ENCODE measurements at regions not wholly inside any gene's neighbourhood (a gene's known extent, or its start where the extent isn't known, plus 50 kb on each side); places are given as distances from the start of the nearest gene placed in this dataset.

DNA sequence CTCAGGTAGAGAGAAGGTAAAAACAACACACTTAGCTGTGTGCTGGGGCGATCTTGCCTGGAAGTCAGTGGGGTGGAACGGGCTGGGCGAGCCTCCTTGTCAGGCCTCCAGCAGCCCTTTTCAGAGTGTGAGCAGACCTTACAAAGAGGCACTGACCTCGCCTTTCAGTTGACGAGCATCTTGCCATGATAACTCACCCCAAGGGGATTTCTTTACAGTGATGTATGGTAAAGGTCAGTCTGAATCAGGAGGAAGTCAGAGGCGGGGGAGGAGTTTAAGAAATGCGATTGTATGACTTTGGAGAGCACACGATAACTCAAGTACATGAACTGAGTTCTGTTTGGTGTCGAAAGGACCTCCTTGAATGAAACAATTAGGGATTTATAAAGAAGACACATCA, 326.5 kb upstream of the PROX1 start:
- Histone ChIP-seq H3K4me2 (ENCODE audit: insufficient read depth, low read length) (no peak overlapping the region), H3K4me3 (ENCODE audit: insufficient read depth, low read length) (no peak overlapping the region), H3K79me2 (ENCODE audit: insufficient read depth, low read length) (no peaks in the 10 kb centered on the region), H3K9me3 (ENCODE audit: low read depth, low read length) (no peaks in the 10 kb centered on the region), H4K20me1 (ENCODE audit: insufficient read depth, low read length) (no peaks in the 10 kb centered on the region), H3K36me3 (ENCODE audit: insufficient read depth, low read length) (no peaks in the 10 kb centered on the region), H3K4me1 (ENCODE audit: insufficient read depth, low read length) (no peaks in the 10 kb centered on the region), H2AFZ (ENCODE audit: low read length) (no peak overlapping the region), H3K27me3 (ENCODE audit: insufficient read depth, low read length) (no peaks in the 10 kb centered on the region), H3K27ac (ENCODE audit: low read depth, low read length) (no peak overlapping the region)
- TF ChIP-seq, protein P1, sequence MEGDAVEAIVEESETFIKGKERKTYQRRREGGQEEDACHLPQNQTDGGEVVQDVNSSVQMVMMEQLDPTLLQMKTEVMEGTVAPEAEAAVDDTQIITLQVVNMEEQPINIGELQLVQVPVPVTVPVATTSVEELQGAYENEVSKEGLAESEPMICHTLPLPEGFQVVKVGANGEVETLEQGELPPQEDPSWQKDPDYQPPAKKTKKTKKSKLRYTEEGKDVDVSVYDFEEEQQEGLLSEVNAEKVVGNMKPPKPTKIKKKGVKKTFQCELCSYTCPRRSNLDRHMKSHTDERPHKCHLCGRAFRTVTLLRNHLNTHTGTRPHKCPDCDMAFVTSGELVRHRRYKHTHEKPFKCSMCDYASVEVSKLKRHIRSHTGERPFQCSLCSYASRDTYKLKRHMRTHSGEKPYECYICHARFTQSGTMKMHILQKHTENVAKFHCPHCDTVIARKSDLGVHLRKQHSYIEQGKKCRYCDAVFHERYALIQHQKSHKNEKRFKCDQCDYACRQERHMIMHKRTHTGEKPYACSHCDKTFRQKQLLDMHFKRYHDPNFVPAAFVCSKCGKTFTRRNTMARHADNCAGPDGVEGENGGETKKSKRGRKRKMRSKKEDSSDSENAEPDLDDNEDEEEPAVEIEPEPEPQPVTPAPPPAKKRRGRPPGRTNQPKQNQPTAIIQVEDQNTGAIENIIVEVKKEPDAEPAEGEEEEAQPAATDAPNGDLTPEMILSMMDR (IDR thresholded peaks at IDR 0.05; ENCODE audit: extremely low read depth, low read depth, low read length) = no peak
- no peak for DNase-seq (ENCODE audit: insufficient read length, low spot score, missing footprints)

DNA sequence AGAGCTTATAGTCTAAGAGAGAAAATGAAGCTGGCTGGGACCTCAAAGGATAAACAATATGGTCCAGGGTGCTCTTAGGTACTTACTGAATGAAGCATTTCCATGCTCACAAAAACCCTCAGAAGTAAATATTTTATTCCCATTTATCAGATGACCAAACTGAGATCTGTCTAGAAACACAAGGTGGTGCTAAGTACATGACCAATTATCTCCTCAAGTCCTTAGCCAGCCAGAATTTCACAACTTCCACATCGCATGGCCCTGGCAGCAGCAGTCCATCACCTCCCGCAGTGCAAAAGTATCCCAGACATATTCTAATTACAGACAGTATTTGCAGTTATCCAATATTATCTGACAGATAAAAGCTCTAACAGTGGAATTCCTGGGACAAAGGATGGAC, 321.7 kb upstream of the PROX1 start:
- H3K27ac ChIP-seq (ENCODE audit: low read depth, low read length) = no peak overlapping the region
- no peaks in the 10 kb centered on the region for H3K4me1 ChIP-seq (ENCODE audit: insufficient read depth, low read length)
- H2AFZ ChIP-seq (ENCODE audit: low read length) = no peak overlapping the region
- H3K4me2 ChIP-seq (ENCODE audit: insufficient read depth, low read length) = no peak overlapping the region
- no peak overlapping the region for H3K4me3 ChIP-seq (ENCODE audit: insufficient read depth, low read length)
- no peaks in the 10 kb centered on the region for H4K20me1 ChIP-seq (ENCODE audit: insufficient read depth, low read length)
- no peaks in the 10 kb centered on the region for H3K9me3 ChIP-seq (ENCODE audit: low read depth, low read length)
- H3K27me3 ChIP-seq (ENCODE audit: insufficient read depth, low read length) = no peaks in the 10 kb centered on the region
- DNase-seq (ENCODE audit: insufficient read length, low spot score, missing footprints) = no peak
- H3K36me3 ChIP-seq (ENCODE audit: insufficient read depth, low read length) = no peaks in the 10 kb centered on the region
- TF ChIP-seq, protein P1 (IDR thresholded peaks at IDR 0.05; ENCODE audit: extremely low read depth, low read depth, low read length) = no peak
- no peaks in the 10 kb centered on the region for H3K79me2 ChIP-seq (ENCODE audit: insufficient read depth, low read length)

DNA sequence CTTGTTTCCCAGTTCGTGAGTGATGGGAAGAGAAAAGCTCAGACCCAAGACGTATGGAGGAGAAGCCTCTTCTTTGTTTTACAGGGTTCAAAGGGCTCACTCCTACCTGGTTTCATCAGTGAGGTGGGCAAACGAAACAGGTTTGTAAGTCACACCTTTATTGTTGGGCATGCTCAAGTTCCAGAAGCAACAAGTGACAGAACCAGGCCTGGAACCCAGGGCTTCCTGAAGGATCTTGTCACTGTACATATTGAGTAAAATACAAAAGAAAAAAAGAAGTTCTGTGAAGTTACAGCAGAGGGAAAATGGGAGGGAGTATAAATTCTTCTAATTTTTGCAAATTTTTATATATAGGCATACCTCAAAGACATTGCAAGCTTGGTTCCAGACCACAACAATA, 320.9 kb upstream of the PROX1 start:
- Histone ChIP-seq H3K27me3 (ENCODE audit: insufficient read depth, low read length) (no peaks in the 10 kb centered on the region), H3K4me2 (ENCODE audit: insufficient read depth, low read length) (no peak overlapping the region), H4K20me1 (ENCODE audit: insufficient read depth, low read length) (no peaks in the 10 kb centered on the region), H3K9me3 (ENCODE audit: low read depth, low read length) (no peaks in the 10 kb centered on the region), H3K27ac (ENCODE audit: low read depth, low read length) (no peak overlapping the region), H3K4me1 (ENCODE audit: insufficient read depth, low read length) (no peaks in the 10 kb centered on the region), H2AFZ (ENCODE audit: low read length) (no peak overlapping the region), H3K4me3 (ENCODE audit: insufficient read depth, low read length) (no peak overlapping the region), H3K79me2 (ENCODE audit: insufficient read depth, low read length) (no peaks in the 10 kb centered on the region), H3K36me3 (ENCODE audit: insufficient read depth, low read length) (no peaks in the 10 kb centered on the region)
- TF ChIP-seq, protein P1 (IDR thresholded peaks at IDR 0.05; ENCODE audit: extremely low read depth, low read depth, low read length) = no peak
- no peak for DNase-seq (ENCODE audit: insufficient read length, low spot score, missing footprints)

DNA sequence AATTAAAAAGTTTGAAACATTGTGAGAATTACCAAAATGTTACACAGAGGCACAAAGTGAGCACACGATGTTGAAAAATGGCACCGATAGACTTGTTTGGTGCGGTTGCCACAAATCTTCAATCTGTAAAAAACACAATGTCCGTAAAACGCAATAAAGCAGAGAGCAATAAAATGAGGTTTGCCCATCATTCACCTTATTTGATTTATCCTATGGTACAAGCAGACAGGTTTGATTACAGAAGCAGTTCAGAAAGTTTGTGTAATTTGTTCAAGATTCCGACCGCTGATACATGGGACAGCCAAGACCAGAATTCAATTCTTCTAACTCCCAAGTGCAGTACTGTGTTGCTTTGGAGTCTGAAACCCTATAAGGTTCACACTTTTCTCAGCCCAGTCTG, 318.3 kb upstream of the PROX1 start:
- TF ChIP-seq, protein P1 (IDR thresholded peaks at IDR 0.05; ENCODE audit: extremely low read depth, low read depth, low read length) = no peak
- Histone ChIP-seq H4K20me1 (ENCODE audit: insufficient read depth, low read length) (no peaks in the 10 kb centered on the region), H3K27me3 (ENCODE audit: insufficient read depth, low read length) (no peaks in the 10 kb centered on the region), H3K9me3 (ENCODE audit: low read depth, low read length) (no peaks in the 10 kb centered on the region), H3K36me3 (ENCODE audit: insufficient read depth, low read length) (no peaks in the 10 kb centered on the region), H3K4me1 (ENCODE audit: insufficient read depth, low read length) (no peaks in the 10 kb centered on the region), H3K79me2 (ENCODE audit: insufficient read depth, low read length) (no peaks in the 10 kb centered on the region), H3K27ac (ENCODE audit: low read depth, low read length) (no peak overlapping the region), H3K4me2 (ENCODE audit: insufficient read depth, low read length) (no peak overlapping the region), H2AFZ (ENCODE audit: low read length) (no peak overlapping the region), H3K4me3 (ENCODE audit: insufficient read depth, low read length) (no peak overlapping the region)
- no peak for DNase-seq (ENCODE audit: insufficient read length, low spot score, missing footprints)
